HG03135 (cell line): ENCODE measurements at regions not wholly inside any gene's neighbourhood (a gene's known extent, or its start where the extent isn't known, plus 50 kb on each side); places are given as distances from the start of the nearest gene placed in this dataset.

ENCODE experiments used
- ATAC-seq: cut with Tn5 transposase; IDR thresholded peaks from one replicate; pipeline ENCODE4 v1.9.1; 2021; ENCODE audit warnings: mild to moderate bottlenecking, moderate library complexity; ENCODE audit not compliant: unreplicated experiment

- no peak for ATAC-seq
Observed at GRCh38 chr13:22082030-22082429, 411.2 kb downstream of the FGF9 start.

- ATAC-seq: no peak
Observed at GRCh38 chr13:22082437-22083100, 411.7 kb downstream of the FGF9 start.

- ATAC-seq: no peak
Observed at GRCh38 chr13:22085001-22085400, 414.1 kb downstream of the FGF9 start.

GRCh38 chr13:22086597-22087330, 415.9 kb downstream of the FGF9 start:
- no peak for ATAC-seq

GRCh38 chr13:22090106-22090505, 419.2 kb downstream of the FGF9 start:
- ATAC-seq: no peak

GRCh38 chr13:22091222-22091970, 420.5 kb downstream of the FGF9 start:
- ATAC-seq: no peak

GRCh38 chr13:22091971-22092300, 421.1 kb downstream of the FGF9 start:
- ATAC-seq: no peak

GRCh38 chr13:22092791-22093560, 422.1 kb downstream of the FGF9 start:
- no peak for ATAC-seq

- ATAC-seq: no peak
Observed at GRCh38 chr13:22095794-22096193, 424.9 kb downstream of the FGF9 start.

GRCh38 chr13:22099585-22099984, 428.7 kb downstream of the FGF9 start:
- ATAC-seq: no peak

GRCh38 chr13:22102271-22102670, 431.4 kb downstream of the FGF9 start:
- ATAC-seq: no peak

- no peak for ATAC-seq
Observed at GRCh38 chr13:22103046-22104027, 432.5 kb downstream of the FGF9 start.

GRCh38 chr13:22106058-22106457, 435.2 kb downstream of the FGF9 start:
- no peak for ATAC-seq

GRCh38 chr13:22107549-22107948, 436.7 kb downstream of the FGF9 start:
- no peak for ATAC-seq

GRCh38 chr13:22108283-22108942, 437.5 kb downstream of the FGF9 start:
- ATAC-seq: no peak

GRCh38 chr13:22108979-22109378, 438.1 kb downstream of the FGF9 start:
- ATAC-seq: no peak

GRCh38 chr13:22110368-22110767, 439.5 kb downstream of the FGF9 start:
- ATAC-seq: no peak

- no peak for ATAC-seq
Observed at GRCh38 chr13:22111152-22111783, 440.4 kb downstream of the FGF9 start.

- no peak for ATAC-seq
Observed at GRCh38 chr13:22111961-22112360, 441.1 kb downstream of the FGF9 start.
